ENCODE measurements at regions not wholly inside any gene's neighbourhood (a gene's known extent, or its start where the extent isn't known, plus 50 kb on each side); places are given as distances from the start of the nearest gene placed in this dataset.

DNA sequence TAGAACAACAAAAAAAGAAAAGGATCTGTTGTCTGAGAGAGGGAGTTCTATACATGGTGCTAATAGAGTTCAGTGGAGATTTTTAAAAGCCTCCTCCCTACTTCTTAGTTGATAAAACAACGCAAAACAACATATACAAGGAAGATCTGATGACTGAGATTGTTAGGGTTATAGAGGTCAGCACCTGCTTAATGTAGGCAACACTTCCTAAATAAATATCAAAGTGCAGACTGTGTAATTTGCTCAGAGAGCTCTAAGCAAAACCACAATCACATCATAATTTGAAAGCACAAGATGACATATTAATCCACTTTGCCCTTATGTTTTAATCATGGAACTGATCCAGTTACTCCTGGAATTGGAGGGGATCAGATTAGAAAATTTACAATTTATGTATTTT is 474.5 kb downstream of the PRR16 start:
- no peak for TF ChIP-seq TCF12 (IDR thresholded peaks at IDR 0.05)
- no peak for TF ChIP-seq TCF12 (CRISPR knock-in tag; IDR thresholded peaks at IDR 0.05)
- TF ChIP-seq ZNF552 (CRISPR knock-in tag; IDR thresholded peaks at IDR 0.05; ENCODE audit: borderline replicate concordance), result no peak
- no peak for TF ChIP-seq MXI1 (IDR thresholded peaks at IDR 0.05; ENCODE audit: borderline replicate concordance, low read depth, low read length)
- TF ChIP-seq FOXJ3 (CRISPR knock-in tag; IDR thresholded peaks at IDR 0.05; ENCODE audit: borderline replicate concordance), result no peak
- no peak for TF ChIP-seq BRCA1 (CRISPR knock-in tag; IDR thresholded peaks at IDR 0.05)
- TF ChIP-seq ZNF589 (CRISPR knock-in tag; conservative IDR thresholded peaks at IDR 0.05), result no peak
- no peak for TF ChIP-seq ZSCAN29 (CRISPR knock-in tag; conservative IDR thresholded peaks at IDR 0.05)
- no peak for TF ChIP-seq MAFK (conservative IDR thresholded peaks at IDR 0.05 in 1 of 2, IDR thresholded peaks at IDR 0.05 in 1 of 2; ENCODE audit: low read length in 2 of 2)
- no peak for TF ChIP-seq POLR2A (IDR thresholded peaks at IDR 0.05; ENCODE audit: insufficient read depth in 1 of 2, low read depth in 2 of 2, low read length in 2 of 2)
- TF ChIP-seq CHD4 (IDR thresholded peaks at IDR 0.05; ENCODE audit: borderline replicate concordance, low read length), result no peak
- no peak for TF ChIP-seq ZFX (CRISPR knock-in tag; IDR thresholded peaks at IDR 0.05; ENCODE audit: low read depth)
- no peak for TF ChIP-seq RAD21 (CRISPR knock-in tag; IDR thresholded peaks at IDR 0.05)
